ENCODE measurements at regions not wholly inside any gene's neighbourhood (a gene's known extent, or its start where the extent isn't known, plus 50 kb on each side); places are given as distances from the start of the nearest gene placed in this dataset.

DNA sequence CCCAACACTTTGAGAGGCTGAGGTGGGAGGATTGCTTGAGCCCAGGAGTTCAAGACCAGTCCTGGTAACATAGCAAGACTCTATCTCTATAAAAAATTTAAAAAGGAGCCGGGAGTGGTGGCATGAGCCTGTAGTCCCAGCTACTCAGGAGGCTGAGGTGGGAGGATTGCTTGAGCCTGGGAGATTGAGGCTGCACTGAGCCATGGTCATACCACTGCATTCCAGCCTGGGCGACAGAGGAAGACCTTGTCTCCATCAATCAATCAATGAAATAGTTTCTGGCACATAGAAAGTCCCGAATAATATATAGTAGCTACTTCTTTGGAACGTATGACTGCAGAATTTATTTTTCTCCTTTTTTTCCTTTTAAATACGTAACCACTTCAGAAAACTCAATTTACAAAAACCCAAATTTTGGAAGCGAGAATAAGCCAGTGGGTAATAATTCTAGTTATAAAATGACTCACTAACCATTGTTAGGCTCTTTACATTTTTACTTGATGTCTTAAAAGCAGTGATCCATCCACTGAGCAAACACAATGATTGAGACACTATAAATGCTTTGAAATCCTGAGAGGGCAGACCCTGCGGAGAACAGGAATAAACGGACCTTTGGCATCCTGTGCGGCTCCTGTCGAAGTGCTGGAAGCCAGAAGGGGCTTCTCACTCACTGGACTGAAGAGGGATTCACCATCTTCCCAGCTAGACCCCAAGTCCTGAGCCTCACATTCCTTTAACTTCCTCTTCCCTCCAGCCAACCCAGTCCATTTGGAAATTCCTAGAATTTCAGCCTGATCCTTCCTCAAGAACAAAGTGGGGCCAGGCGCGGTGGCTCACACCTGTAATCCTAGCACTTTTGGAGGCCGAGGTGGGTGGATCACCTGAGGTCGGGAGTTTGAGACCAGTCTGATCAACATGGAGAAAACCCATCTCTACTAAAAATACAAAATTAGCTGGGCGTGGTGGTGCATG is 68.4 kb upstream of the MFGE8 start:
- no peak overlapping the region for H3K4me3 ChIP-seq (replicated peaks in 1 of 2; ENCODE audit: low read depth in 2 of 2, low read length in 2 of 2)
- TF ChIP-seq, protein P1, sequence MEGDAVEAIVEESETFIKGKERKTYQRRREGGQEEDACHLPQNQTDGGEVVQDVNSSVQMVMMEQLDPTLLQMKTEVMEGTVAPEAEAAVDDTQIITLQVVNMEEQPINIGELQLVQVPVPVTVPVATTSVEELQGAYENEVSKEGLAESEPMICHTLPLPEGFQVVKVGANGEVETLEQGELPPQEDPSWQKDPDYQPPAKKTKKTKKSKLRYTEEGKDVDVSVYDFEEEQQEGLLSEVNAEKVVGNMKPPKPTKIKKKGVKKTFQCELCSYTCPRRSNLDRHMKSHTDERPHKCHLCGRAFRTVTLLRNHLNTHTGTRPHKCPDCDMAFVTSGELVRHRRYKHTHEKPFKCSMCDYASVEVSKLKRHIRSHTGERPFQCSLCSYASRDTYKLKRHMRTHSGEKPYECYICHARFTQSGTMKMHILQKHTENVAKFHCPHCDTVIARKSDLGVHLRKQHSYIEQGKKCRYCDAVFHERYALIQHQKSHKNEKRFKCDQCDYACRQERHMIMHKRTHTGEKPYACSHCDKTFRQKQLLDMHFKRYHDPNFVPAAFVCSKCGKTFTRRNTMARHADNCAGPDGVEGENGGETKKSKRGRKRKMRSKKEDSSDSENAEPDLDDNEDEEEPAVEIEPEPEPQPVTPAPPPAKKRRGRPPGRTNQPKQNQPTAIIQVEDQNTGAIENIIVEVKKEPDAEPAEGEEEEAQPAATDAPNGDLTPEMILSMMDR (IDR thresholded peaks at IDR 0.05; ENCODE audit: low read depth, low read length) = no peak
- DNase-seq (ENCODE audit: low read depth in 2 of 2) = peak in 1 of 2 donors; percentile 53

DNA sequence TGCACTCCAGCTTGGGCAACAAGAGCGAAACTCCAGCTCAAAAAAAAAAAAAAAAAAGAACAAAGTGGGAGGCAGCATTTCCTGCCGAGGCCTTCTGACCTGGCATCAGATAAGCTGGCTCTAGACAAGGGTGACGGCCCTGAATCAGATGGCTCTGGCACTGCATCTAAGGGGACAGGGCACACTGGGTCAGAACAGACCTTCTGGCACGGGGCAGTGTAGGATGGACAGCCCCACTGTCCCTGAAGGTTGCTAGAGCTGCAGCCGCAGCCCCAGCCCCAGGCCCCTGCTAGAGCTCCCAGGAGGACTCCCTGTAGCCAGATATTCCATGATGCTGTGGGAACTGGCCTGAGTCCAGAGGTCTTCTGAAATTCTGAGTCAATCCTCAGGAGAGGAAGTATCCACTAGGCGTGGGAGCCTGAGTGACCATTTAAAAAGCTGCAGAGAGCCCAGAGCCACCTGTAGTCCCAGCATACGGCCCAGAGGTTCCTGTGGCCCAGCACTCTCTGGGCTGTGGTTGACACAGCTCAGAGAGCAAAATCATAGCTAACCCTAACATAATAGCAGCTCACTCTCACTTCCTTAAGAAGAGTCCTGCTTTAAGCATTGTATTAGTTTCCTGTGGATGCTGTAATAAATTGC is 69.2 kb upstream of the MFGE8 start:
- TF ChIP-seq, protein P1 (IDR thresholded peaks at IDR 0.05; ENCODE audit: low read depth, low read length) = no peak
- peak; percentile 94 to 97 for DNase-seq (ENCODE audit: low read depth in 2 of 2)
- no peak overlapping the region for H3K4me3 ChIP-seq (replicated peaks in 1 of 2; ENCODE audit: low read depth in 2 of 2, low read length in 2 of 2)

DNA sequence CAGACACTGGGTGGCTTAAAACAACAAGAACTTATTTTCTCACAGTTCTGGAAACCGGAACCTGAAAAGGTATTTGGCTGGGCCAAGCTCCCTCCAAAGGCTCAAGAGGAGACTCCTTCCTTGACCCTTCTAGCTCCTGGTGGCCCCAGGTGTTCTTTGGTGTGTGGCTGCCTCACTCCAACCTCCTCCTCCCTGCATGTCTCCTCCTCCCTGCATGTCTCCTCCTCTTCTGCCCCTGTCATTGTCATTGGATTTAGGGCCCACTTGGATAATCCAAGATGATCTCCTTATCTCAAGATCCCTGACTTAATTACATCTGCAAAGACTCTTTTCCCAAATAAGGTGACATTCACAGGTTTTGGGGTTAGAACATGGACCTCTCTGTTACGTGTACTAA is 69.8 kb upstream of the MFGE8 start:
- TF ChIP-seq, protein P1 (IDR thresholded peaks at IDR 0.05; ENCODE audit: low read depth, low read length) = no peak
- H3K4me3 ChIP-seq (replicated peaks in 1 of 2; ENCODE audit: low read depth in 2 of 2, low read length in 2 of 2) = no peak overlapping the region
- DNase-seq (ENCODE audit: low read depth in 2 of 2) = no peak

DNA sequence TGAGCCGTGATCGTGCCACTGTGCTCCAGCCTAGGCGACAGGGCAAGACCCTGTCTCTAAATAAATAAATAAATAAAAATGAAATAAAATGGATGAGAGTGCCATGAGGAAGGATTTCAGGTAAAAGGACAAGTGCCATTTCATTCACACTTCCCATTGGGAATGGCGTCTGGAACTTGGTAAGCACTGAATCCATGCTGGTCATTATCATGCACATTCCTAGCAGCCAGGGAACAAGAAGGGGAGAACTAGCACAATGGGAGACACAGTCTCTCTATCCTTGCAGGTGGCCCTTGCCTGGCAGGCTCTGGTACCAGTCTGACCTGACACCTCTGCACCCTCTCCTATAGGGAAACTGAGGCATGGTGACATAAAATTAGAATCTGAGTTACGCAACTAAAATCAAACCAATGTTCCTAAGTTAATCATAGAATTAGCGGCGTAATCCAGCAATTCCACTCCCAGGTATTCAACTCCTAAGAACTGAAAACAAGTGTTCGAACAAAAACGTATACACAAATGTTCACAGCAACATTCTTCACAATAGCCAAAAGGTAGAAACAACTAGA is 70.8 kb upstream of the MFGE8 start:
- no peak overlapping the region for H3K4me3 ChIP-seq (replicated peaks in 1 of 2; ENCODE audit: low read depth in 2 of 2, low read length in 2 of 2)
- TF ChIP-seq, protein P1 (IDR thresholded peaks at IDR 0.05; ENCODE audit: low read depth, low read length) = no peak
- DNase-seq (ENCODE audit: low read depth in 2 of 2) = no peak

DNA sequence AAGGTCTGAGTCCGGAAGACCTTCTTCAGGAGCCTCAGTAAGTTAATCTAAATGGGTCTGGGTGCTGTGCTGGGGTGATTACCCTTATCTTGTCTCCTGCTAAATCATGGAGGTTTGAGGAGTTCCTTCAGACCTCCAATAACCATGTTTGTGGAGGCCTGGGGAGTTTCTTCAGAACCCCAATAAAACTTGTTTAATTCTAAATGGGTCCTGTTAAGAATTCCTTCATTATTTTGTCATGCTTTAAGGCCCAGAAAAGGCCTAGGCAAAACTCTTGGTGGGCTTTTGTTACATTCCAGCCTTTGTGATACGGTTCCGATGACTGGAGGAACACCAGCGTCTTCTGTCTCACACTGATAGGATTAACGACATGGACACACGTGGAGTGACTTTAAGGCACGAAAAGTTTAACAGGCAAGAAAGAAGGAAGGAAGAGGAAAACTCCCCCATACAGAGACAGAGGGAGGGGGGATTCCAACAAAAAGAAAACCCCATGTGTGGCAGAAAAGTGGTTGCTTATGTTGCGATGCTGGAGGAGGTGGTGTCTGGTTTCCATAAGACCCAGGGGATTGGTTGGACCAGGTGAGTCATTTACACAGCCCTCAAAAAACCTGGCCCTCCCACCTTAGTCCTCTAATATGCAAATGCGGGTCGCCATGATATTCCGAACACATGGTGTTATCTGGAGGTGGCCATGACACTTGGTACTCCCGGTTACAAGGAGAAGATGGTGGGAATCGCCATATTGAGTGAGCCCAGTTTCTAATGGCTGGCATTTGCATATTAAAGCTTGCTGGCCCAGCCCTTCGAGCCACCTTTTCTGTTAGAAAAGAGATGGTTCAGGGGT is 72.6 kb upstream of the MFGE8 start:
- no peak for DNase-seq (ENCODE audit: low read depth in 2 of 2)

More for the DNA sequence above, 72.6 kb upstream of the MFGE8 start:
- TF ChIP-seq, protein P1 (IDR thresholded peaks at IDR 0.05; ENCODE audit: low read depth, low read length) = no peak
- no peak overlapping the region for H3K4me3 ChIP-seq (replicated peaks in 1 of 2; ENCODE audit: low read depth in 2 of 2, low read length in 2 of 2)

Data from cardiac fibroblast (primary cell).